ENCODE measurements at regions not wholly inside any gene's neighbourhood (a gene's known extent, or its start where the extent isn't known, plus 50 kb on each side); places are given as distances from the start of the nearest gene placed in this dataset.

GRCh38 chr5:106420102-106420501, 1250.6 kb downstream of the EFNA5 start:
- TF ChIP-seq MYC (IDR thresholded peaks at IDR 0.05; ENCODE audit: low read depth, low read length) = no peak
- TF ChIP-seq CTCF (IDR thresholded peaks at IDR 0.05; ENCODE audit: extremely low read depth in 1 of 2, insufficient read depth in 1 of 2, low read depth in 1 of 2, low read length in 2 of 2) = no peak

Measured in endothelial cell of umbilical vein (primary cell).